ENCODE measurements at regions not wholly inside any gene's neighbourhood (a gene's known extent, or its start where the extent isn't known, plus 50 kb on each side); places are given as distances from the start of the nearest gene placed in this dataset.

GRCh38 chr12:17416748-17417147, 673.2 kb downstream of the RERGL start:
- no peaks in the 10 kb centered on the region for H3K9me3 ChIP-seq (ENCODE audit: low read length)
- no peak overlapping the region for H3K27ac ChIP-seq (ENCODE audit: low read length)
- H3K4me2 ChIP-seq (ENCODE audit: low read length) = no peak overlapping the region
- H3K4me3 ChIP-seq (ENCODE audit: low read length) = no peak overlapping the region
- H3F3A ChIP-seq (ENCODE audit: insufficient read depth, low read length, poor library complexity, severe bottlenecking) = no peaks in the 10 kb centered on the region
- H3K36me3 ChIP-seq (ENCODE audit: insufficient read depth, low read length) = no peaks in the 10 kb centered on the region
- no peak overlapping the region for H3K9ac ChIP-seq (ENCODE audit: low read length)
- H3K27me3 ChIP-seq (ENCODE audit: insufficient read depth, low read depth, low read length) = no peaks in the 10 kb centered on the region
- no peak overlapping the region for H2AFZ ChIP-seq (ENCODE audit: low read depth, low read length)
- H3K79me2 ChIP-seq (replicated peaks; ENCODE audit: insufficient read depth, low read length) = no peaks in the 10 kb centered on the region
- H4K20me1 ChIP-seq (ENCODE audit: insufficient read depth) = no peaks in the 10 kb centered on the region
- no peak for TF ChIP-seq POLR2AphosphoS5 (IDR thresholded peaks at IDR 0.05)
- TF ChIP-seq MXI1 (conservative IDR thresholded peaks at IDR 0.05; ENCODE audit: poor library complexity, severe bottlenecking) = no peak
- no peak for TF ChIP-seq EP300 (conservative IDR thresholded peaks at IDR 0.05; ENCODE audit: poor library complexity, severe bottlenecking)
- TF ChIP-seq, protein P1, sequence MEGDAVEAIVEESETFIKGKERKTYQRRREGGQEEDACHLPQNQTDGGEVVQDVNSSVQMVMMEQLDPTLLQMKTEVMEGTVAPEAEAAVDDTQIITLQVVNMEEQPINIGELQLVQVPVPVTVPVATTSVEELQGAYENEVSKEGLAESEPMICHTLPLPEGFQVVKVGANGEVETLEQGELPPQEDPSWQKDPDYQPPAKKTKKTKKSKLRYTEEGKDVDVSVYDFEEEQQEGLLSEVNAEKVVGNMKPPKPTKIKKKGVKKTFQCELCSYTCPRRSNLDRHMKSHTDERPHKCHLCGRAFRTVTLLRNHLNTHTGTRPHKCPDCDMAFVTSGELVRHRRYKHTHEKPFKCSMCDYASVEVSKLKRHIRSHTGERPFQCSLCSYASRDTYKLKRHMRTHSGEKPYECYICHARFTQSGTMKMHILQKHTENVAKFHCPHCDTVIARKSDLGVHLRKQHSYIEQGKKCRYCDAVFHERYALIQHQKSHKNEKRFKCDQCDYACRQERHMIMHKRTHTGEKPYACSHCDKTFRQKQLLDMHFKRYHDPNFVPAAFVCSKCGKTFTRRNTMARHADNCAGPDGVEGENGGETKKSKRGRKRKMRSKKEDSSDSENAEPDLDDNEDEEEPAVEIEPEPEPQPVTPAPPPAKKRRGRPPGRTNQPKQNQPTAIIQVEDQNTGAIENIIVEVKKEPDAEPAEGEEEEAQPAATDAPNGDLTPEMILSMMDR (IDR thresholded peaks at IDR 0.05; ENCODE audit: poor library complexity, severe bottlenecking) = no peak
- TF ChIP-seq, protein P2, sequence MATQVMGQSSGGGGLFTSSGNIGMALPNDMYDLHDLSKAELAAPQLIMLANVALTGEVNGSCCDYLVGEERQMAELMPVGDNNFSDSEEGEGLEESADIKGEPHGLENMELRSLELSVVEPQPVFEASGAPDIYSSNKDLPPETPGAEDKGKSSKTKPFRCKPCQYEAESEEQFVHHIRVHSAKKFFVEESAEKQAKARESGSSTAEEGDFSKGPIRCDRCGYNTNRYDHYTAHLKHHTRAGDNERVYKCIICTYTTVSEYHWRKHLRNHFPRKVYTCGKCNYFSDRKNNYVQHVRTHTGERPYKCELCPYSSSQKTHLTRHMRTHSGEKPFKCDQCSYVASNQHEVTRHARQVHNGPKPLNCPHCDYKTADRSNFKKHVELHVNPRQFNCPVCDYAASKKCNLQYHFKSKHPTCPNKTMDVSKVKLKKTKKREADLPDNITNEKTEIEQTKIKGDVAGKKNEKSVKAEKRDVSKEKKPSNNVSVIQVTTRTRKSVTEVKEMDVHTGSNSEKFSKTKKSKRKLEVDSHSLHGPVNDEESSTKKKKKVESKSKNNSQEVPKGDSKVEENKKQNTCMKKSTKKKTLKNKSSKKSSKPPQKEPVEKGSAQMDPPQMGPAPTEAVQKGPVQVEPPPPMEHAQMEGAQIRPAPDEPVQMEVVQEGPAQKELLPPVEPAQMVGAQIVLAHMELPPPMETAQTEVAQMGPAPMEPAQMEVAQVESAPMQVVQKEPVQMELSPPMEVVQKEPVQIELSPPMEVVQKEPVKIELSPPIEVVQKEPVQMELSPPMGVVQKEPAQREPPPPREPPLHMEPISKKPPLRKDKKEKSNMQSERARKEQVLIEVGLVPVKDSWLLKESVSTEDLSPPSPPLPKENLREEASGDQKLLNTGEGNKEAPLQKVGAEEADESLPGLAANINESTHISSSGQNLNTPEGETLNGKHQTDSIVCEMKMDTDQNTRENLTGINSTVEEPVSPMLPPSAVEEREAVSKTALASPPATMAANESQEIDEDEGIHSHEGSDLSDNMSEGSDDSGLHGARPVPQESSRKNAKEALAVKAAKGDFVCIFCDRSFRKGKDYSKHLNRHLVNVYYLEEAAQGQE (IDR thresholded peaks at IDR 0.05; ENCODE audit: borderline replicate concordance) = no peak
- TF ChIP-seq SMC3 (conservative IDR thresholded peaks at IDR 0.05; ENCODE audit: poor library complexity) = no peak
- TF ChIP-seq TAF1 (IDR thresholded peaks at IDR 0.05; ENCODE audit: low read depth) = no peak
- no peak for TF ChIP-seq EZH2 (IDR thresholded peaks at IDR 0.05; ENCODE audit: borderline replicate concordance, insufficient read depth, low read length, poor library complexity, severe bottlenecking)
- TF ChIP-seq RAD21 (conservative IDR thresholded peaks at IDR 0.05) = no peak
- H3K9me2 ChIP-seq (ENCODE audit: insufficient read depth, low read length) = no peaks in the 10 kb centered on the region

GRCh38 chr12:17414596-17414995, 675.4 kb downstream of the RERGL start:
- H3K9me2 ChIP-seq (ENCODE audit: insufficient read depth, low read length) = no peaks in the 10 kb centered on the region
- no peak overlapping the region for H3K4me3 ChIP-seq (ENCODE audit: low read length)
- no peaks in the 10 kb centered on the region for H4K20me1 ChIP-seq (ENCODE audit: insufficient read depth)
- H3K4me2 ChIP-seq (ENCODE audit: low read length) = no peak overlapping the region
- TF ChIP-seq SMC3 (conservative IDR thresholded peaks at IDR 0.05; ENCODE audit: poor library complexity) (no peak), POLR2AphosphoS5 (IDR thresholded peaks at IDR 0.05) (no peak), EP300 (conservative IDR thresholded peaks at IDR 0.05; ENCODE audit: poor library complexity, severe bottlenecking) (no peak), TAF1 (IDR thresholded peaks at IDR 0.05; ENCODE audit: low read depth) (no peak), EZH2 (IDR thresholded peaks at IDR 0.05; ENCODE audit: borderline replicate concordance, insufficient read depth, low read length, poor library complexity, severe bottlenecking) (no peak), RAD21 (conservative IDR thresholded peaks at IDR 0.05) (no peak), MXI1 (conservative IDR thresholded peaks at IDR 0.05; ENCODE audit: poor library complexity, severe bottlenecking) (no peak)
- TF ChIP-seq, protein P1 (IDR thresholded peaks at IDR 0.05; ENCODE audit: poor library complexity, severe bottlenecking) = no peak
- TF ChIP-seq, protein P2 (IDR thresholded peaks at IDR 0.05; ENCODE audit: borderline replicate concordance) = no peak
- no peaks in the 10 kb centered on the region for H3K9me3 ChIP-seq (ENCODE audit: low read length)
- no peak overlapping the region for H3K9ac ChIP-seq (ENCODE audit: low read length)
- no peaks in the 10 kb centered on the region for H3K79me2 ChIP-seq (replicated peaks; ENCODE audit: insufficient read depth, low read length)
- no peaks in the 10 kb centered on the region for H3F3A ChIP-seq (ENCODE audit: insufficient read depth, low read length, poor library complexity, severe bottlenecking)
- H3K27me3 ChIP-seq (ENCODE audit: insufficient read depth, low read depth, low read length) = no peaks in the 10 kb centered on the region
- H2AFZ ChIP-seq (ENCODE audit: low read depth, low read length) = no peak overlapping the region
- no peak overlapping the region for H3K27ac ChIP-seq (ENCODE audit: low read length)
- H3K36me3 ChIP-seq (ENCODE audit: insufficient read depth, low read length) = no peaks in the 10 kb centered on the region

All from neural cell (in vitro differentiated cells).